HCT116 (cell line): ENCODE measurements at regions not wholly inside any gene's neighbourhood (a gene's known extent, or its start where the extent isn't known, plus 50 kb on each side); places are given as distances from the start of the nearest gene placed in this dataset.

Experiments used
- CTCF ChIP-seq, 3 experiments: fragments of 200-600 bp in 1 of 3; sonication (generic) in 1 of 3; IDR thresholded peaks in 2 of 3; conservative IDR thresholded peaks in 1 of 3; 2 replicates each; pipeline ENCODE4 v1.5.1; 2012 to 2017; ENCODE audit warnings: low read depth in 2 of 3, low read length in 2 of 3, antibody characterized with exemption in 1 of 3, borderline replicate concordance in 1 of 3, control low read depth in 1 of 3, mild to moderate bottlenecking in 1 of 3, mixed read lengths in 1 of 3, mixed run types in 1 of 3, moderate library complexity in 1 of 3; ENCODE audit not compliant: insufficient read depth in 1 of 3
- POLR2AphosphoS5 ChIP-seq: IDR thresholded peaks from 2 replicates; pipeline ENCODE4 v1.6.1; 2011; ENCODE audit warnings: mild to moderate bottlenecking, low read depth, low read length, moderate library complexity
- SRF ChIP-seq: IDR thresholded peaks from 2 replicates; pipeline ENCODE4 v1.6.1; 2012; ENCODE audit warnings: low read depth

- TF ChIP-seq CTCF (IDR thresholded peaks at IDR 0.05 in 2 of 3, conservative IDR thresholded peaks at IDR 0.05 in 1 of 3; ENCODE audit: borderline replicate concordance in 1 of 3, insufficient read depth in 1 of 3, low read depth in 2 of 3, low read length in 2 of 3) = no peak
- TF ChIP-seq POLR2AphosphoS5 = no peak
- no peak for TF ChIP-seq SRF
Measured at GRCh38 chr9:80547613-80548012, 975.8 kb downstream of the TLE4 start.
